SHP77 (cell line): ENCODE measurements at regions not wholly inside any gene's neighbourhood (a gene's known extent, or its start where the extent isn't known, plus 50 kb on each side); places are given as distances from the start of the nearest gene placed in this dataset.
A peak's percentile ranks its signal among the peaks of the same experiment; 100 is the strongest.
"Not testable (repeated sequence)": the region's sequence is repeated elsewhere in the genome, so short reads cannot be mapped to it uniquely, and the experiment has no call there.

ENCODE experiments used
- DNase-seq, 2 experiments: peaks; one replicate each; lab custom pipeline; 2025; lab: John Stamatoyannopoulos, UW

- peak; percentile 44 to 77 for DNase-seq
Measured at GRCh38 chr6:150299873-150300485, 68.8 kb upstream of the IYD start.

DNA sequence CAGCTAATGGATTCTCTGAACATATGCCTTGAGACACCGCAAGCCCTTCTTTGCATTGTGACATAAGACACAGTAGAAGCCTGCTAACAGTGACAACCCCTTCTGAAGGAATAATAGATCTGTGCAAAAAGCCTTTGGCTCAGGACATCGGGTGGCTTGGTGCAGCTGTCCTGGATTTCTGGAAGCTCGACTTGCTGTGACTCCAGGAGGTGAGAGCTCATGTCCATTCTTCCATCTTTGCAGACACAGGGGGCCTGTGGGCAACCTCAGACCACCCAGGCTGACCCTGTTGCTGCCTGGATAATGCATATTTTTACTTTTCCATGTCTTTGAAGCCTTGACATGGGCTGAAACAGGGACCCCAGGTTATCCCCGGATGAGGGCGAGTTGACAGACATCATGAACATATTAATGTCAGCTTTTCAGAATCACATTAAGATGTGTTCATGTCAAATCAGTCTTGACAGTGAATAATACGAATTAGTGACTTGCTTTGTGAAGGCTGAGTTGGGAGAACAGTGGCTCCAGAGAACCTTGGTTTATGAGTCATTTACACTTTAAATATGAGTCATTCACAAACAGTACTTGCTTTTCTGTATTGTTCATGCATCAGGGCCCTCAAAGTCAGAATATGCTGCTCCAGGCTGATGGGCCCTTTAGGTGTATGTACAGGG lies 66.8 kb upstream of the IYD start:
- DNase-seq: no peak

- no peak for DNase-seq
Measured at GRCh38 chr6:150302520-150303176, 66.2 kb upstream of the IYD start.

GRCh38 chr6:150303256-150303655 lies 65.6 kb upstream of the IYD start:
- no peak for DNase-seq

DNA sequence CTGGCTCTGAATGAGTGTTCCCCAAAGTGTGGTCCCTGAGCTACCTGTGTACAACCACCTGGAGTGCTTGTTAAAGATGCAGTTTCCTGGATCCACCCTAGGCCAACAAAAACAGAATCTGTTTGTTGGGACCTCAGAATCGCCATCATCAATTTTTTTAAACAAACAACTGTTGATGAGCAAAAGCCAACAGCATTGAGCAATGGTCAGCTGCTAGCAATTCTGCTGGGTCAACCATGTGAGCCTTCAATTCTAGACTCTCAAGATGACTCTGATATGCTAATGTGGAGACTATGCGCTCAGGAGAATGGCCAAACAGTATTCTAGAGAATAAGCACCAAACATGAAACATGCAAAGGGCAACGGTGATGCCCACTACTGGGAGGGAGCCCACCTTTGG lies 64.4 kb upstream of the IYD start:
- DNase-seq: no peak

DNA sequence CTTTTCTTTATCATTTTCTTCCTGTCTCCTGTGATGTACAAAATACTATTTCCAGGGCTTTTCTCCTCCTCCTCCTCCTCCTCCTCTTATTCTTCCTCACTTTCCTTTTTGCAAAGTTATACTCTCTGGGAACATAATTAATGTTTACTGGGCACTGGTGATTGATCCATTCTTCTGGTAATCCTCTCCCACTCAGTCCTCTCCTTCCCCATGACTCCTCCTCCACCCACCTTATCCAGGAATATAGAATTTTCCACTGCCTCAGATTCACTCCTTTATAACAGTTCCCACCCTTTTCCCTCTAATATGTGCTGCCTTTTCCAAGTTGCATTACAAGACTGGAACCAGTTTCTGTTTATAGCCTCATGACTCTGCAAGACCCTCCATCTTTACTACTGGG lies 62.5 kb upstream of the IYD start:
- DNase-seq: no peak

GRCh38 chr6:150307520-150307919 lies 61.3 kb upstream of the IYD start:
- DNase-seq: no peak

- DNase-seq: no peak
Measured at GRCh38 chr6:150308812-150309645, 59.8 kb upstream of the IYD start.

DNA sequence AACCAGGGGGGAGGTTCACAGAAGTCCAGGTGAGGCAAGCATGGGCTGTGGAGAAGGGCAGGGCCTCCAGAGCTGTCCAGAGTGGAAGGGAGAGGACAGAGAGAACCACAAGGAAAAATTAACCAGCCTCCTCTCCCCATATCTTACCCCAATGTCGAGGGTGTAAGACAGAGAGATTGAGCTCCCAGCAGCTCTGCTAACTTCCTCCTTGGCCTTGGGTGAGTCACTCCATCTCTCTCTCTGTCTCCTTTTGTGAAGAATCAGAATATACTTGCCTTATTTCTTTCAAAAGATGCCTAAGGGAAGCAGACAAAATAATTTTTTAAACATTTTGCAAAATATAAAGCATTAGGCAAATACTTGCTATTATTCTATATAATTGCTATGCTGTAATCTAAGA lies 58.3 kb upstream of the IYD start:
- DNase-seq: no peak

GRCh38 chr6:150311149-150311944 lies 57.5 kb upstream of the IYD start:
- DNase-seq: not testable (repeated sequence)

GRCh38 chr6:150312395-150312794 lies 56.4 kb upstream of the IYD start:
- DNase-seq: no peak

- DNase-seq: no peak
Measured at GRCh38 chr6:150312844-150313584, 55.8 kb upstream of the IYD start.

DNA sequence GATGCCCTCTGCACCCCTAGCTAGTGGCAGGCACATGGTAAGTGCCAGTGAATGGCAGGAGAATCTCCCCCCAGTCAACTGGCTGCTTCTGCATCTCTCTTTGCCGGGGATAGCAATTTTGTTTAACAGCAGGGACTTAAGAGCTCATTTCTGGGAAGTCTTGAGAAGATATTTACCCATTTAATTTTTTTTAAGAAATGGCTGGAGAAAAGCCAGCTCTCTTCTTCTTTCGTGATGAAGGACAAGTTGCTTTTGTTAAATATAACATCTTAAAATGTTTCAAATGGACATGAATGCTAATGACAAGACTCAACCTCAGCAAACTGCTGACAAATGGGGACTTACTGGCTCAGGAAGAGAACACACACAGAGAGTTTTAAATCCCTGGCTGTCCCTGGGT lies 55.0 kb upstream of the IYD start:
- no peak for DNase-seq

GRCh38 chr6:150314230-150315188 lies 54.3 kb upstream of the IYD start:
- no peak for DNase-seq

DNA sequence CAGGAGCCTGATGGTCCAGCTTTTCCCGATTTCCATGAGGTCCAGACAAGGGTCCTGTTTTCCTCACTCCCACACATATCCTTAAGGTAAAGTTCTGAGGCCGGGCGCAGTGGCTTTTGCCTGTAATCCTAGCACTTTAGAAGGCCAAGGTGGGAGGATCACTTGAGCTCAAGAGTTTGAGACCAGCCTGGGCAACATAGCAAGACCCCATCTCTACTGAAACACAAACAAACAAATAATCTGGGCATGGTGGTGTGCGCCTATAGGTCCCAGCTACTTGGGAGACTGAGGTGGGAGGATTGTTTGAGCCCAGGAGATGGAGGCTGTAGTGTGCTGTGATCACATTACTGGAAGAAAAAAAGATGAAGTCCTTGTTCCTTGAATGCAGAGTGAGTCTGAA lies 53.2 kb upstream of the IYD start:
- DNase-seq: no peak

GRCh38 chr6:150316936-150317335 lies 51.9 kb upstream of the IYD start:
- DNase-seq: no peak
